Endodermal cell (in vitro differentiated cells): ENCODE measurements at regions not wholly inside any gene's neighbourhood (a gene's known extent, or its start where the extent isn't known, plus 50 kb on each side); places are given as distances from the start of the nearest gene placed in this dataset.
A peak's percentile ranks its signal among the peaks of the same experiment; 100 is the strongest.

Experiments
- DNase-seq: peaks from one replicate; pipeline ENCODE4 v3.0.0-alpha.2; 2017
- H3K27ac ChIP-seq: 2 replicates; pipeline ENCODE4 v1.5.1; 2013; ENCODE audit warnings: mild to moderate bottlenecking, low read depth, low read length, moderate library complexity
- H3K27me3 ChIP-seq: 2 replicates; pipeline ENCODE4 v1.6.1; 2013; ENCODE audit warnings: mild to moderate bottlenecking, low read length, moderate library complexity; ENCODE audit not compliant: insufficient read depth, control insufficient read depth, poor library complexity, severe bottlenecking
- H3K36me3 ChIP-seq: 2 replicates; pipeline ENCODE4 v1.7.0; 2013; ENCODE audit warnings: mild to moderate bottlenecking, low read length, moderate library complexity; ENCODE audit not compliant: control insufficient read depth, insufficient read depth
- H3K4me1 ChIP-seq: one replicate; pipeline ENCODE4 v1.7.0; 2013; ENCODE audit warnings: low read length; ENCODE audit not compliant: control insufficient read depth, insufficient read depth
- H3K4me3 ChIP-seq: 2 replicates; pipeline ENCODE4 v1.5.1; 2013; ENCODE audit warnings: mild to moderate bottlenecking, low read length, moderate library complexity
- H3K9ac ChIP-seq: 2 replicates; pipeline ENCODE4 v1.6.1; 2013; ENCODE audit warnings: mild to moderate bottlenecking, low read length, moderate library complexity; ENCODE audit not compliant: poor library complexity, severe bottlenecking; ENCODE audit errors: extremely low read depth
- H3K9me3 ChIP-seq: 2 replicates; pipeline ENCODE4 v1.6.1; 2013; ENCODE audit warnings: mild to moderate bottlenecking, low read length, moderate library complexity; ENCODE audit not compliant: control insufficient read depth
- H3K27ac Mint-ChIP-seq: 2 replicates; pipeline ENCODE4 v1.8.0; 2020; ENCODE audit warnings: mixed read lengths
- H3K27me3 Mint-ChIP-seq: 2 replicates; pipeline ENCODE4 v1.8.0; 2021; ENCODE audit warnings: mild to moderate bottlenecking, mixed read lengths; ENCODE audit not compliant: insufficient read depth
- H3K36me3 Mint-ChIP-seq: 2 replicates; pipeline ENCODE4 v1.8.0; 2020; ENCODE audit warnings: low read depth, mixed read lengths
- H3K4me1 Mint-ChIP-seq: 2 replicates; pipeline ENCODE4 v1.8.0; 2020; ENCODE audit warnings: mixed read lengths
- H3K4me3 Mint-ChIP-seq: 2 replicates; pipeline ENCODE4 v1.8.0; 2020; ENCODE audit warnings: mild to moderate bottlenecking, moderate library complexity, mixed read lengths
- H3K9me3 Mint-ChIP-seq: 2 replicates; pipeline ENCODE4 v1.8.0; 2020; ENCODE audit warnings: mild to moderate bottlenecking, mixed read lengths
- WGBS, 2 experiments: methylation state at CpG; one replicate each; pipeline versions ENCODE4 v1.1.5 to v1.1.7; 2013; ENCODE audit warnings: missing lambda C conversion rate in 2 of 2, mixed read lengths in 1 of 2; ENCODE audit not compliant: insufficient coverage in 1 of 2, insufficient read length in 1 of 2; 5-methylcytosine and 5-hydroxymethylcytosine counted together
- TF ChIP-seq, protein P1 (sequence below): fragments of 200-600 bp; sonication (generic); conservative IDR thresholded peaks from 2 replicates; pipeline ENCODE4 v1.5.0; 2021; ENCODE audit warnings: antibody characterized with exemption, mild to moderate bottlenecking

GRCh38 chr10:78584681-78585080 is 484.1 kb upstream of the ZMIZ1 start:
- TF ChIP-seq, protein P1, sequence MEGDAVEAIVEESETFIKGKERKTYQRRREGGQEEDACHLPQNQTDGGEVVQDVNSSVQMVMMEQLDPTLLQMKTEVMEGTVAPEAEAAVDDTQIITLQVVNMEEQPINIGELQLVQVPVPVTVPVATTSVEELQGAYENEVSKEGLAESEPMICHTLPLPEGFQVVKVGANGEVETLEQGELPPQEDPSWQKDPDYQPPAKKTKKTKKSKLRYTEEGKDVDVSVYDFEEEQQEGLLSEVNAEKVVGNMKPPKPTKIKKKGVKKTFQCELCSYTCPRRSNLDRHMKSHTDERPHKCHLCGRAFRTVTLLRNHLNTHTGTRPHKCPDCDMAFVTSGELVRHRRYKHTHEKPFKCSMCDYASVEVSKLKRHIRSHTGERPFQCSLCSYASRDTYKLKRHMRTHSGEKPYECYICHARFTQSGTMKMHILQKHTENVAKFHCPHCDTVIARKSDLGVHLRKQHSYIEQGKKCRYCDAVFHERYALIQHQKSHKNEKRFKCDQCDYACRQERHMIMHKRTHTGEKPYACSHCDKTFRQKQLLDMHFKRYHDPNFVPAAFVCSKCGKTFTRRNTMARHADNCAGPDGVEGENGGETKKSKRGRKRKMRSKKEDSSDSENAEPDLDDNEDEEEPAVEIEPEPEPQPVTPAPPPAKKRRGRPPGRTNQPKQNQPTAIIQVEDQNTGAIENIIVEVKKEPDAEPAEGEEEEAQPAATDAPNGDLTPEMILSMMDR: no peak
- no peaks in the 10 kb centered on the region for H3K27me3 ChIP-seq
- DNase-seq: peak; percentile 22
- H3K27ac Mint-ChIP-seq: no peak overlapping the region
- H3K9me3 Mint-ChIP-seq: no peaks in the 10 kb centered on the region
- H3K4me3 ChIP-seq: no peak overlapping the region
- H3K4me1 Mint-ChIP-seq: peaks cover 24% of the 10 kb centered on the region
- H3K4me1 ChIP-seq: peaks cover 12% of the 10 kb centered on the region
- no peak overlapping the region for H3K27ac ChIP-seq
- H3K9me3 ChIP-seq: no peaks in the 10 kb centered on the region
- no peak overlapping the region for H3K4me3 Mint-ChIP-seq
- no peaks in the 10 kb centered on the region for H3K36me3 ChIP-seq
- WGBS, 2 experiments: 77 to 94% methylated on average over 6 to 7 of the region's 7 CpGs
- H3K9ac ChIP-seq: no peak overlapping the region
- no peaks in the 10 kb centered on the region for H3K27me3 Mint-ChIP-seq
- H3K36me3 Mint-ChIP-seq: no peaks in the 10 kb centered on the region

GRCh38 chr10:78585952-78586351 is 482.8 kb upstream of the ZMIZ1 start:
- Histone ChIP-seq H3K4me1 (peaks cover 12% of the 10 kb centered on the region), H3K27me3 (no peaks in the 10 kb centered on the region), H3K9ac (no peak overlapping the region), H3K9me3 (no peaks in the 10 kb centered on the region), H3K36me3 (no peaks in the 10 kb centered on the region), H3K27ac (no peak overlapping the region), H3K4me3 (no peak overlapping the region)
- no peak for DNase-seq
- Mint-ChIP-seq H3K4me1 (peaks cover 32% of the 10 kb centered on the region), H3K4me3 (no peak overlapping the region), H3K9me3 (peaks cover 3% of the 10 kb centered on the region), H3K27ac (no peak overlapping the region), H3K36me3 (no peaks in the 10 kb centered on the region), H3K27me3 (no peaks in the 10 kb centered on the region)
- 93% methylated on average over 4 of the region's 4 CpGs for WGBS, 2 experiments
- TF ChIP-seq, protein P1: no peak

- no peak overlapping the region for H3K27ac ChIP-seq
These were observed 480.5 kb upstream of the ZMIZ1 start for GRCh38 chr10:78588194-78588811.

More at GRCh38 chr10:78588194-78588811, 480.5 kb upstream of the ZMIZ1 start:
- Mint-ChIP-seq H3K27ac (no peak overlapping the region), H3K36me3 (no peaks in the 10 kb centered on the region), H3K27me3 (no peaks in the 10 kb centered on the region), H3K4me3 (no peak overlapping the region), H3K9me3 (peaks cover 3% of the 10 kb centered on the region), H3K4me1 (peaks cover 36% of the 10 kb centered on the region)
- no peaks in the 10 kb centered on the region for H3K36me3 ChIP-seq
- WGBS, 2 experiments: 79% methylated on average over 9 of the region's 9 CpGs
- DNase-seq: peak; percentile 29
- H3K27me3 ChIP-seq: no peaks in the 10 kb centered on the region
- no peaks in the 10 kb centered on the region for H3K9me3 ChIP-seq
- H3K4me3 ChIP-seq: peak overlapping the region; percentile 59
- no peak overlapping the region for H3K9ac ChIP-seq
- H3K4me1 ChIP-seq: peaks cover 12% of the 10 kb centered on the region
- TF ChIP-seq, protein P1: no peak
